ENCODE measurements at regions not wholly inside any gene's neighbourhood (a gene's known extent, or its start where the extent isn't known, plus 50 kb on each side); places are given as distances from the start of the nearest gene placed in this dataset.
"Not testable (repeated sequence)": the region's sequence is repeated elsewhere in the genome, so short reads cannot be mapped to it uniquely, and the experiment has no call there.

- no peak for DNase-seq (ENCODE audit: low spot score)
These were observed 703.4 kb downstream of the EPHA7 start for GRCh38 chr6:92715991-92716390.

GRCh38 chr6:92714346-92714745, 705.0 kb downstream of the EPHA7 start:
- DNase-seq (ENCODE audit: low spot score) = no peak

- DNase-seq (ENCODE audit: low spot score) = no peak
These were observed 709.3 kb downstream of the EPHA7 start for GRCh38 chr6:92710048-92710447.

GRCh38 chr6:92708945-92709344, 710.4 kb downstream of the EPHA7 start:
- DNase-seq (ENCODE audit: low spot score) = no peak

GRCh38 chr6:92708270-92708669, 711.1 kb downstream of the EPHA7 start:
- no peak for DNase-seq (ENCODE audit: low spot score)

GRCh38 chr6:92706976-92707375, 712.4 kb downstream of the EPHA7 start:
- DNase-seq (ENCODE audit: low spot score) = no peak

GRCh38 chr6:92701425-92702096, 717.8 kb downstream of the EPHA7 start:
- DNase-seq (ENCODE audit: low spot score) = no peak

GRCh38 chr6:92700411-92700810, 718.9 kb downstream of the EPHA7 start:
- DNase-seq (ENCODE audit: low spot score) = no peak

GRCh38 chr6:92690997-92691599, 728.3 kb downstream of the EPHA7 start:
- no peak for DNase-seq (ENCODE audit: low spot score)

- DNase-seq (ENCODE audit: low spot score) = no peak
These were observed 731.0 kb downstream of the EPHA7 start for GRCh38 chr6:92688342-92688741.

GRCh38 chr6:92687278-92687677, 732.1 kb downstream of the EPHA7 start:
- DNase-seq (ENCODE audit: low spot score) = no peak

GRCh38 chr6:92684386-92684785, 735.0 kb downstream of the EPHA7 start:
- DNase-seq (ENCODE audit: low spot score) = no peak

GRCh38 chr6:92683748-92684147, 735.6 kb downstream of the EPHA7 start:
- no peak for DNase-seq (ENCODE audit: low spot score)

GRCh38 chr6:92682516-92683398, 736.6 kb downstream of the EPHA7 start:
- no peak for DNase-seq (ENCODE audit: low spot score)

GRCh38 chr6:92681401-92681800, 738.0 kb downstream of the EPHA7 start:
- DNase-seq (ENCODE audit: low spot score) = no peak

- DNase-seq (ENCODE audit: low spot score) = not testable (repeated sequence)
These were observed 747.9 kb downstream of the EPHA7 start for GRCh38 chr6:92671462-92671861.

GRCh38 chr6:92667843-92668242, 751.5 kb downstream of the EPHA7 start:
- no peak for DNase-seq (ENCODE audit: low spot score)

GRCh38 chr6:92648364-92649086, 770.8 kb downstream of the EPHA7 start:
- no peak for DNase-seq (ENCODE audit: low spot score)

GRCh38 chr6:92647630-92648029, 771.7 kb downstream of the EPHA7 start:
- no peak for DNase-seq (ENCODE audit: low spot score)

GRCh38 chr6:92644104-92644791, 775.1 kb downstream of the EPHA7 start:
- not testable (repeated sequence) for DNase-seq (ENCODE audit: low spot score)

- DNase-seq (ENCODE audit: low spot score) = no peak
These were observed 783.7 kb downstream of the EPHA7 start for GRCh38 chr6:92635553-92636153.
